Endothelial cell of umbilical vein (primary cell): ENCODE measurements at regions not wholly inside any gene's neighbourhood (a gene's known extent, or its start where the extent isn't known, plus 50 kb on each side); places are given as distances from the start of the nearest gene placed in this dataset. TPM values are rescaled to one million over a fixed set of nuclear protein-coding genes. Genes with fewer than 3 reads are reported as not detected.

Experiments
- BruUV-seq: library from RNA; stranded (reverse); fragments of 400-500 nt; replicated peaks from 2 replicates; lab custom pipeline; 2021; lab: Mats Ljungman, UMichigan
- CTCF ChIA-PET: fragments of 300-600, 350-600 bp; sonication (Branson Sonifier 250); formaldehyde crosslinking; loops from one replicate; lab custom pipeline; 2021; ENCODE audit warnings: antibody characterized with exemption, inconsistent platforms; lab: Charles Lee
- POLR2A ChIA-PET: fragments of 300-600, 350-600 bp; sonication (Branson Sonifier 250); formaldehyde crosslinking; loops from one replicate; lab custom pipeline; 2021; ENCODE audit warnings: antibody characterized with exemption, inconsistent platforms; lab: Charles Lee
- DNase-seq: peaks from one replicate; pipeline ENCODE4 v3.0.0-alpha.2; 2011; ENCODE audit warnings: low read depth, low spot score
- FAIRE-seq: peaks from 2 replicates; lab custom pipeline; 2011; peaks lifted over from hg19 to GRCh38; lab: Jason Lieb, UNC
- H2AFZ ChIP-seq: 2 replicates; pipeline ENCODE4 v1.6.0; 2012; ENCODE audit warnings: low read depth, low read length, control low read depth, inconsistent platforms
- H3K27ac ChIP-seq: 2 replicates; pipeline ENCODE4 v1.5.1; 2011; ENCODE audit warnings: low read depth, mild to moderate bottlenecking, control low read depth, low read length, moderate library complexity; ENCODE audit not compliant: insufficient read depth
- H3K27me3 ChIP-seq, 2 experiments: 2 replicates each; pipeline versions ENCODE4 v1.6.0 to v1.6.1; 2011; ENCODE audit warnings: low read length in 2 of 2, mixed read lengths in 1 of 2; ENCODE audit not compliant: control insufficient read depth in 2 of 2, insufficient read depth in 2 of 2
- H3K36me3 ChIP-seq, 2 experiments: 2 replicates in 1 of 2; 3 replicates in 1 of 2; pipeline ENCODE4 v1.5.1; 2011; ENCODE audit warnings: low read length in 2 of 2, mild to moderate bottlenecking in 1 of 2, moderate library complexity in 1 of 2; ENCODE audit not compliant: control insufficient read depth in 2 of 2, insufficient read depth in 2 of 2; ENCODE audit errors: extremely low read depth in 1 of 2
- H3K4me1 ChIP-seq: 3 replicates; pipeline ENCODE4 v1.5.1; 2011; ENCODE audit warnings: mild to moderate bottlenecking, low read length; ENCODE audit not compliant: control insufficient read depth, insufficient read depth; ENCODE audit errors: extremely low read depth
- H3K4me2 ChIP-seq: 2 replicates; pipeline ENCODE4 v1.6.1; 2011; ENCODE audit warnings: low read length, control low read depth, mixed read lengths; ENCODE audit not compliant: insufficient read depth
- H3K4me3 ChIP-seq, 3 experiments: fragments of 200-600 bp in 1 of 3; sonication (generic), shearing (Covaris generic) in 1 of 3; replicated peaks in 1 of 3; 2 replicates each; pipeline ENCODE4 v1.5.1; 2011 to 2016; ENCODE audit warnings: control low read depth in 3 of 3, low read length in 3 of 3, mild to moderate bottlenecking in 2 of 3, inconsistent platforms in 1 of 3, low read depth in 1 of 3, moderate library complexity in 1 of 3; ENCODE audit not compliant: insufficient read depth in 1 of 3
- H3K79me2 ChIP-seq: 2 replicates; pipeline ENCODE4 v1.6.0; 2012; ENCODE audit warnings: low read length, inconsistent platforms; ENCODE audit not compliant: control insufficient read depth, insufficient read depth
- H3K9ac ChIP-seq: replicated peaks from 2 replicates; pipeline ENCODE3; 2011; ENCODE audit warnings: low read length, control low read depth; ENCODE audit not compliant: insufficient read depth; ENCODE audit errors: extremely low read depth
- H3K9me1 ChIP-seq: replicated peaks from 3 replicates; pipeline ENCODE4 v1.6.0; 2011; ENCODE audit warnings: mild to moderate bottlenecking, low read length; ENCODE audit not compliant: control insufficient read depth, insufficient read depth; ENCODE audit errors: extremely low read depth
- H3K9me3 ChIP-seq: replicated peaks from 2 replicates; pipeline ENCODE4 v1.5.1; 2012; ENCODE audit warnings: low read length, inconsistent platforms; ENCODE audit not compliant: control insufficient read depth, insufficient read depth
- H4K20me1 ChIP-seq: replicated peaks from 2 replicates; pipeline ENCODE3; 2011; ENCODE audit warnings: mild to moderate bottlenecking, low read length; ENCODE audit not compliant: control insufficient read depth, insufficient read depth; ENCODE audit errors: extremely low read depth
- CTCF ChIP-seq, 2 donors: IDR thresholded peaks; 1 replicate in 1 of 2; 2 replicates in 1 of 2; pipeline ENCODE4 v1.5.1; 2011; ENCODE audit warnings: low read length in 2 of 2, mild to moderate bottlenecking in 2 of 2, moderate library complexity in 2 of 2, control low read depth in 1 of 2, inconsistent platforms in 1 of 2, low read depth in 1 of 2; ENCODE audit not compliant: insufficient read depth in 1 of 2; ENCODE audit errors: extremely low read depth in 1 of 2
- EZH2 ChIP-seq: IDR thresholded peaks from 2 replicates; pipeline ENCODE4 v1.6.1; 2012; ENCODE audit warnings: borderline replicate concordance, low read depth, mild to moderate bottlenecking, moderate library complexity, low read length, inconsistent platforms; ENCODE audit not compliant: severe bottlenecking
- FOS ChIP-seq: IDR thresholded peaks from 2 replicates; pipeline ENCODE4 v1.6.1; 2011; ENCODE audit warnings: mild to moderate bottlenecking, low read length, moderate library complexity, borderline replicate concordance; ENCODE audit not compliant: insufficient read depth
- GATA2 ChIP-seq: IDR thresholded peaks from 2 replicates; pipeline ENCODE4 v1.7.0; 2011; ENCODE audit warnings: low read depth, mild to moderate bottlenecking, moderate library complexity, mixed read lengths, low read length; ENCODE audit not compliant: insufficient read length, insufficient read depth
- JUN ChIP-seq: IDR thresholded peaks from 2 replicates; pipeline ENCODE4 v1.6.1; 2011; ENCODE audit warnings: borderline replicate concordance, low read depth; ENCODE audit not compliant: insufficient read length, insufficient read depth
- MYC ChIP-seq: IDR thresholded peaks from one replicate; pipeline ENCODE4 v1.6.1; 2011; ENCODE audit warnings: mild to moderate bottlenecking, low read depth, low read length
- POLR2A ChIP-seq: IDR thresholded peaks from 2 replicates; pipeline ENCODE4 v1.6.1; 2012; ENCODE audit warnings: low read depth, mild to moderate bottlenecking, control low read depth, low read length
- POLR2AphosphoS5 ChIP-seq: IDR thresholded peaks from 2 replicates; pipeline ENCODE4 v1.6.1; 2012; ENCODE audit warnings: low read depth, mild to moderate bottlenecking, control low read depth, low read length, moderate library complexity; ENCODE audit not compliant: insufficient read depth
- dilution Hi-C: fragments of 300-500 bp; cut with MboI; formaldehyde crosslinking; loops from one replicate; pipeline ENCODE4 v1.15.0; 2019; ENCODE audit warnings: low sequenced_read_pairs; ENCODE audit not compliant: extremely low pct_ligation_motif_present
- intact Hi-C: fragments of 100-400 bp; cut with micrococcal nuclease; formaldehyde crosslinking; loops from one replicate; pipeline ENCODE4 v1.10.0; 2022
- small RNA-seq: library from RNA; depleted of rRNA; stranded (forward); fragments of <200 nt; gene quantifications from one replicate; pipeline ENCODE3, GENCODE V24; 2012; ENCODE audit warnings: low replicate concordance, low read depth; ENCODE audit not compliant: insufficient read depth, insufficient read length
- TF ChIP-seq, protein P1 (sequence below): IDR thresholded peaks from 2 replicates; pipeline ENCODE4 v1.6.1; 2011; ENCODE audit not compliant: insufficient read depth, insufficient read length

DNA sequence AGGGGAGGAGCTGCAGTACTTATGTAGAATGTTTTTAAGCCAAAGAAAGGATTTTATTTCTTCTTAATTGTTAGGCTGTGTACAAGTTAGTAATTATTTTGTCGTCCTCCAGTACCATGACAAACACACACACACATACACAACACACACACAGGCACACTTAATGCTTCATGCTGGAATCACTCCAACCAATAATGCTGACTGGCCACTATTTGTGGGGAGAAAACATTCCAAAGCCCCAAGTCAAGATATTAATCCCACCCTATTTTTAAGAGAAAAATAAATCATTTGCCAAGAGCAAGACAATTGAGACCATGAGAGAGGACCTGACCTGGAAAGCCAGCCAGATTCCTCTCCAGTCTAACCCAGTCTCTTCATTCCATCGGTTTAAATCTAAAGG is 51.8 kb upstream of the TMCO5A start:
- no peaks in the 10 kb centered on the region for H4K20me1 ChIP-seq
- BruUV-seq, result no TSS peak
- H3K27me3 ChIP-seq, result peaks cover 16 to 53% of the 10 kb centered on the region in 2 experiments
- H3K4me3 ChIP-seq, result no peak overlapping the region
- no peak overlapping the region for H3K9ac ChIP-seq
- intact Hi-C loops, result loop anchor here (5.0 to 10.0 kb wide), 4 partner anchors 200 to 1380 kb away; partner anchors contain the start of gene CDIN1
- peaks cover 7% of the 10 kb centered on the region for H3K4me1 ChIP-seq
- dilution Hi-C loops, result no loop called here
- no peak for DNase-seq
- no peak overlapping the region for H3K27ac ChIP-seq
- no peaks in the 10 kb centered on the region for H3K9me3 ChIP-seq
- no peak for FAIRE-seq
- no peaks in the 10 kb centered on the region for H3K36me3 ChIP-seq
- H3K9me1 ChIP-seq, result no peaks in the 10 kb centered on the region
- H3K4me2 ChIP-seq, result no peak overlapping the region
- no peak overlapping the region for H2AFZ ChIP-seq
- no peaks in the 10 kb centered on the region for H3K79me2 ChIP-seq
- ChIA-PET CTCF (interaction anchor here (2.6 to 5.1 kb wide), 4 partner anchors 9 to 748 kb away, joined by 25 to 93 read pairs (median 44); no protein-coding TSS in a partner anchor), POLR2A (no interaction called here)
- TF ChIP-seq MYC (no peak), EZH2 (no peak), JUN (no peak), CTCF (IDR thresholded peaks at IDR 0.05; ENCODE audit: extremely low read depth in 1 of 2, insufficient read depth in 1 of 2, low read depth in 1 of 2, low read length in 2 of 2) (no peak), POLR2A (no peak), FOS (no peak), POLR2AphosphoS5 (no peak), GATA2 (no peak)
- TF ChIP-seq, protein P1, sequence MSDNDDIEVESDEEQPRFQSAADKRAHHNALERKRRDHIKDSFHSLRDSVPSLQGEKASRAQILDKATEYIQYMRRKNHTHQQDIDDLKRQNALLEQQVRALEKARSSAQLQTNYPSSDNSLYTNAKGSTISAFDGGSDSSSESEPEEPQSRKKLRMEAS, result no peak

Small RNA genes in the stretch of these regions (small RNA-seq; reads per million reads assigned to genes)
- not detected for gene RF00017
